LNCAP (cell line): ENCODE measurements at regions not wholly inside any gene's neighbourhood (a gene's known extent, or its start where the extent isn't known, plus 50 kb on each side); places are given as distances from the start of the nearest gene placed in this dataset.

Experiments
- CTCF ChIP-seq: fragments of 450-650 bp; IDR thresholded peaks from 2 replicates; pipeline ENCODE4 v1.5.1; 2017; ENCODE audit warnings: mild to moderate bottlenecking

GRCh38 chr3:159620281-159620680 lies 368.4 kb upstream of the IL12A start:
- no peak for TF ChIP-seq CTCF

DNA sequence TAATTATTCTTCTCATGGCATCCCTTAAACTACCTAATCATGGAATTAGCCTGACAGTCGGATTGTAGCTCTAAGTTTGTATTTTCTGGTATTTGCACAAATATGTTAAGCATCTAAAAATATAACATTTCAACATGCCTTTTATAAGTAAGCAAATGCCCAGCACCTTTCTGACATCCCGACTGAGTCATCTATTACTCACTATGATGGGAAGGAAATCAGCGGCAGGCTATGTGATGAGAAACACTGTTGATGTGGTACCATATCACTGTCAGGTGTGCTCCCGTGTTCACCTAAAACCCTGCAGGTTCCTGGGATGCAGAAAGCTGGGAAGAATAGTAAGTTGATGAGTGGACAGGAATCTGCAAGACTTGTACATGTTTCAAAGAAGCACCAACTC lies 367.8 kb upstream of the IL12A start:
- no peak for TF ChIP-seq CTCF

DNA sequence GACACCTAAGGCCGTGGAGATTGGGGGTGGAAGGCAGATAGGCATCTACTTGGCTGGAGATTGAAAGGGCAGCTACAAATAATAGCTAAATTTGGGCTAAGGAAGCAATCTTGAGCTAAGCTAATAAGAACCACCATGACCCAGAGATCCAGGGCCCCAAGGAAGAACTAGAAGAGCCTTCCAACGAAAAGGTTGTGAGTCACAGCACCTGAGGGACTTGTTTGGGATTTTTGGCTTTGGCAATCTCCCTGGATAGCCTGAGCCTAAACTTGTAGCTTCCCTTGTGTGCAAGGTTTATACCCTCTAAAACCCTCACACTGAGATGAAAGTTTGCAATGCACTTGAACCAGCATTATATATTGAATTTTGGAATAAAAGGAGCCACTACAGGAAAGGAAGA lies 364.0 kb upstream of the IL12A start:
- TF ChIP-seq CTCF = no peak

DNA sequence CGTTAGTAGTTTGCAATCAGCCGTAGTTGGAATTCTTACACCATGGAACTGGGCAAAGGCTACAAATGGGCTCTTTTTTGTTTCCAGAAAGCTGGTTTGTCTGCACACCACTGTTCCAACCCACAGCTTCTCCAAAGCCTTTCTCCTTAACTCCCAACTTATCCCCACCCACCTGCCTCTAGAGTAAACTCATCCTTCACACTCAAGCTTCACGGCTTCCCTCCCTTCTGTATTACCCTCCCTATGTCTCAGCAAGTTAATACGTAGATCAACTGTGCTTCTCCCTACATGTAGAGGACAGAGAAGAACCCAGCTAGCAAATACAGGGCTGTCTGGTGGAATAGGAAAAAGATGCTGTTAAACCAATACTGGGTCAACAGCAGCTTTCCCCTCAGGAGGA lies 363.0 kb upstream of the IL12A start:
- no peak for TF ChIP-seq CTCF

DNA sequence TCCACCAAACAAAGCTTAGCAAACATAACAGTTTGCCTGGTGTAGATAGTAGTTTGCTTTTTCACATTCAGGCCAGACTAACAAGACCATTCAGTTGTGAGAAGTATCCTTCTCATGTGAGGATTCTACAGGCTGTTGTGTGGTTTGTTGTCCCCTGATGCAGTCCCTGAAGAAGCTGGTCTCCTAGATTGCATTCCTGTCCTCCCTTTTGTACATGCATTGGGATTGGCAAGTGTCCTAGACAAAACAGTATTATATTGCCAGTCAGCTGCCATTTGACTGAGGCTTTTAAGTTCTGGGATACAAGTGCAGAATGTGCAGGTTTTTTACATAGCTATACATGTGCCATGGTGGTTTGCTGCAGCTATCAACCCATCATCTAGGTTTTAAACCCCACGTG lies 362.0 kb upstream of the IL12A start:
- no peak for TF ChIP-seq CTCF

GRCh38 chr3:159627229-159627628 lies 361.4 kb upstream of the IL12A start:
- TF ChIP-seq CTCF = no peak

- TF ChIP-seq CTCF = no peak
Measured at GRCh38 chr3:159627634-159628033, 361.0 kb upstream of the IL12A start.

DNA sequence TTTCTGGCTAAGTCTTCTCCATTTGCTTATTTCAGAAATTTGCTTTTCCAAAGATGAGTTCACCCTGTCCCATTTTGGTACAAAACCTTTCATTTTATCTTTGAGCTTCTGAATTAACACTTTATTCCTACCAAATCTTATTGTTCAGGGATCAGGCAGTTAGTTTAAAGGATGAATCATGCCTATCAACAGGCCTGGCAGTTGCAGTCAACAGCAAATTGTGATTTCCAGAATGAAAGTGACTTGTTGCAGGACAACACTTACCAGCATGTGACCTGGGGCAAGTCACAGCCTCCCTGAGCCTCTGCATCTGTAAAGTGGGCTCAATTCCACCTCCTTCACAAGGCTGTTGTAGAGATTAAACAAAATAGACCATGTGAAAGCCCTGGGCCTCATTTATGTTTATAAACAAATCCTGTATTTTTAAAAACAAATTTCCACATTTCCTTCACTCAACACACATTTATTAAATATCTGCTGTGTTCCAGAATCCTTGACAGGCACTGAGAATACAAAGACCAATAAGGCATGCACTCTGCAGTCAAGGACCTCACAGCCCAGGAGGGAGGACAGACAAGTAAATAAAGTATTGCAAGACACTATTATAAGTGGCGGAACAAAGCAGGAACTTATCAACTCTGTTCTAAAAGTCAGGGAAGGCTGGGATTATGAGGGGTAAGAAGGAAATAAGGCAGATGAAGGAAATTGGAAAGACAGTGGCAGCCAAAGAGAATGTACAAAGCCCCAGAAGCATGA lies 359.1 kb upstream of the IL12A start:
- TF ChIP-seq CTCF = no peak
